Stomach (tissue), 8 donors: ENCODE measurements at regions not wholly inside any gene's neighbourhood (a gene's known extent, or its start where the extent isn't known, plus 50 kb on each side); places are given as distances from the start of the nearest gene placed in this dataset.

ENCODE experiments used
- DNase-seq, 2 donors: peaks; one replicate each; pipeline versions ENCODE4 v3.0.0 to v3.0.0-alpha.2; 2013 to 2019
- H3K27ac ChIP-seq, 5 donors: fragments of 200-600 bp in 4 of 5; sonication (generic) in 4 of 5; one replicate each; pipeline ENCODE4 v1.5.1; 2013 to 2019; ENCODE audit warnings: mild to moderate bottlenecking in 1 of 5, moderate library complexity in 1 of 5
- H3K27me3 ChIP-seq, 3 donors: fragments of 200-600 bp; sonication (generic); one replicate each; pipeline ENCODE4 v1.5.1; 2017 to 2019; ENCODE audit warnings: mixed run types in 1 of 3
- H3K36me3 ChIP-seq, 4 donors: fragments of 200-600 bp; sonication (generic); 1 replicate in 3 of 4; 2 replicates in 1 of 4; pipeline ENCODE4 v1.5.1; 2016 to 2019
- H3K4me1 ChIP-seq, 4 donors: fragments of 200-600 bp; sonication (generic); one replicate each; pipeline ENCODE4 v1.5.1; 2016 to 2019
- H3K4me3 ChIP-seq, 4 donors: fragments of 200-600 bp; sonication (generic) in 3 of 4; one replicate each; pipeline ENCODE4 v1.5.1; 2016 to 2019; ENCODE audit warnings: mild to moderate bottlenecking in 1 of 4
- H3K9me3 ChIP-seq, 4 donors: fragments of 200-600 bp; sonication (generic); one replicate each; pipeline ENCODE4 v1.5.1; 2016 to 2019
- EP300 ChIP-seq: sonication (generic); formaldehyde crosslinking; IDR thresholded peaks from one replicate; pipeline ENCODE4 v1.6.1; 2017; ENCODE audit warnings: antibody characterized with exemption
- POLR2A ChIP-seq, 4 donors: fragments of 450-650 bp; IDR thresholded peaks; one replicate each; pipeline ENCODE4 v1.6.1; 2016; ENCODE audit warnings: antibody characterized with exemption in 4 of 4, control low read depth in 2 of 4, mild to moderate bottlenecking in 1 of 4, moderate library complexity in 1 of 4
- POLR2AphosphoS5 ChIP-seq, 3 donors: sonication (generic); formaldehyde crosslinking; IDR thresholded peaks; one replicate each; pipeline ENCODE4 v1.6.1; 2016; ENCODE audit warnings: antibody characterized with exemption in 3 of 3
- WGBS, 5 donors: extraction: QIAGEN DNeasy Blood & Tissue Kit in 3 of 5; methylation state at CpG; one replicate each; pipeline versions ENCODE4 v1.1.5 to v1.1.7; 2013 to 2018; 5-methylcytosine and 5-hydroxymethylcytosine counted together
- intact Hi-C: fragments of 100-400 bp; cut with DNase I; formaldehyde crosslinking; loops from one replicate; pipeline ENCODE4 v1.15.1; 2023; ENCODE audit warnings: low total_unique reads
- TF ChIP-seq, protein P1 (sequence below), 7 experiments: fragments of 450-650 bp in 4 of 7; fragments of 200-600 bp in 3 of 7; sonication (generic) in 3 of 7; IDR thresholded peaks; one replicate each; pipeline ENCODE4 v1.5.1; 2016 to 2019; ENCODE audit warnings: antibody characterized with exemption in 7 of 7, control low read depth in 2 of 7, mild to moderate bottlenecking in 1 of 7
- donor health status: healthy with polysubstance abuse.
- donor health status: Bipolar disorder and iron deficiency.
- donor health status: healthy.

DNA sequence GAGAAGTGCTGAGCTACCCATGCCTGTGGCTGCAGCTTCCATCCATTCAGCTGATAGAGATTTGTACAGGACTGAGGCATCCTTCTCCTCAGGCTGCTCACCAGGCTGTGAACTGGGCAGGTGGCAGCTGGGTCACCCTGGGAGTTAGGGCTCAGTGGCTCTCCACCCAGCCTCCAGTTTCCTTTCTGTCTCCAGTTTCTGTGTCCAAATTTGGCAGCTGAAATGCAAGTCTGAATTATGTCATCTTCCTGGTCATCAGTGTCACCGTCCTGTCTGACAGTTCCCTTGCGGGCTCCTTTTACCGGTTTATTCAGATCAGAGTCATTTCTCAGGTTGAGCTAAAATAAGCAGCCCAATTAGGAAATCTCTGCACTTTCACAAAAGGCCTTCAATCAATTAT, 93.3 kb downstream of the EDN1 start:
- WGBS, 5 donors = 80 to 94% (median 90%) methylated on average over 3 of the region's 3 CpGs
- Histone ChIP-seq H3K4me1 (no peaks in the 10 kb centered on the region), H3K27me3 (no peaks in the 10 kb centered on the region), H3K27ac (no peak overlapping the region), H3K36me3 (no peaks in the 10 kb centered on the region), H3K4me3 (no peak overlapping the region), H3K9me3 (no peaks in the 10 kb centered on the region)
- intact Hi-C loops = no loop called here
- TF ChIP-seq, protein P1, sequence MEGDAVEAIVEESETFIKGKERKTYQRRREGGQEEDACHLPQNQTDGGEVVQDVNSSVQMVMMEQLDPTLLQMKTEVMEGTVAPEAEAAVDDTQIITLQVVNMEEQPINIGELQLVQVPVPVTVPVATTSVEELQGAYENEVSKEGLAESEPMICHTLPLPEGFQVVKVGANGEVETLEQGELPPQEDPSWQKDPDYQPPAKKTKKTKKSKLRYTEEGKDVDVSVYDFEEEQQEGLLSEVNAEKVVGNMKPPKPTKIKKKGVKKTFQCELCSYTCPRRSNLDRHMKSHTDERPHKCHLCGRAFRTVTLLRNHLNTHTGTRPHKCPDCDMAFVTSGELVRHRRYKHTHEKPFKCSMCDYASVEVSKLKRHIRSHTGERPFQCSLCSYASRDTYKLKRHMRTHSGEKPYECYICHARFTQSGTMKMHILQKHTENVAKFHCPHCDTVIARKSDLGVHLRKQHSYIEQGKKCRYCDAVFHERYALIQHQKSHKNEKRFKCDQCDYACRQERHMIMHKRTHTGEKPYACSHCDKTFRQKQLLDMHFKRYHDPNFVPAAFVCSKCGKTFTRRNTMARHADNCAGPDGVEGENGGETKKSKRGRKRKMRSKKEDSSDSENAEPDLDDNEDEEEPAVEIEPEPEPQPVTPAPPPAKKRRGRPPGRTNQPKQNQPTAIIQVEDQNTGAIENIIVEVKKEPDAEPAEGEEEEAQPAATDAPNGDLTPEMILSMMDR (IDR thresholded peaks at IDR 0.05) = no peak
- TF ChIP-seq EP300 = no peak
- no peak for TF ChIP-seq POLR2AphosphoS5 (IDR thresholded peaks at IDR 0.05)
- no peak for TF ChIP-seq POLR2A (IDR thresholded peaks at IDR 0.05)
- DNase-seq = no peak

DNA sequence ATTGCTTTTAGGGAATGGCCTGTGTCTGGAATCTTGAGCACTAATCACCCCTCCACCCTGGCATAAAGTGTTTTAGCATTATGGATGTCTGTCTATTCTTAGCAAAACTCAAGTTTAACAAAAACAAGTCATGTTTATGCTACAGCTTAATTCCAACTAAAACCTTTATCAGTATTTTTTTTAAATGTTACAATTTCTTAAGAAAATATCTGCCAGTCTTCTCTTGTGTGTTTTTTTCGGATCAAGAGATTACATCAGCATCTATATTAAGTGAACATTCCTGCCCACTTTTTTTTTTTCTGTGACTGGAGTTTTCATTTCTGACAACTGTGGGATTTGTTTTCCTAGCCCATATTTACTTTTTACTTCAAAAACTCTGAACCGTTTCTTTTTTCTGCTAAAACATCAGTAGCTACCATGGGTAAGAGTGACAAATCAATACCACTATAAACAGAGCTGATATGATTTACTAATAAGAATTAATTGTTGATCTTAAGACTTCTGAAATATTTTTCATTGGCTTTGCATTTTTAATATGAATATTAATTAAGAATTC, 94.3 kb downstream of the EDN1 start:
- TF ChIP-seq EP300 (no peak), POLR2A (IDR thresholded peaks at IDR 0.05) (no peak), POLR2AphosphoS5 (IDR thresholded peaks at IDR 0.05) (no peak)
- TF ChIP-seq, protein P1 (IDR thresholded peaks at IDR 0.05) = no peak
- Histone ChIP-seq H3K4me1 (no peaks in the 10 kb centered on the region), H3K27me3 (no peaks in the 10 kb centered on the region), H3K36me3 (no peaks in the 10 kb centered on the region), H3K9me3 (no peaks in the 10 kb centered on the region), H3K27ac (no peak overlapping the region), H3K4me3 (no peak overlapping the region)
- intact Hi-C loops = no loop called here
- 17 to 39% (median 26%) methylated on average over 2 of the region's 2 CpGs for WGBS, 5 donors
- no peak for DNase-seq

DNA sequence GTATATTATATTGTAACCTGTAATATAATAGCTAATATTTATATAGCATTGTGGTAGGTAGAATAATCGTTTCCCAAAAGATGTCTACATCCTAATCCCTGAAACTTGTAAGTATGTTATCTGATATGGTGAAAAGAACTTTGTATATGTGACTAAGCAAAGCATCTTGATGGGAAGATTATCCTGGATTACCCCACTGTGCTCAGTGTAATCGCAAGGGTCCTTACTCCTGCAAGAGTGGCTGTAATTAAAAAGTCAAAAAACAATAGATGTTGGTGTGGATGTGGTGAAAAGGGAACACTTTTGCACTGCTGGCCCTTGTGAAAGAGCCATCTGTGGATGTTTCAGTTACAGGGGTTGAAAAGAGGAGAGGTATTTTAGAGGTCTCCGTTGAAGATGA, 95.2 kb downstream of the EDN1 start:
- no peak overlapping the region for H3K27ac ChIP-seq
- no peak for DNase-seq
- H3K4me1 ChIP-seq = no peaks in the 10 kb centered on the region
- intact Hi-C loops = no loop called here
- no peaks in the 10 kb centered on the region for H3K36me3 ChIP-seq
- no peaks in the 10 kb centered on the region for H3K9me3 ChIP-seq
- TF ChIP-seq, protein P1 (IDR thresholded peaks at IDR 0.05) = no peak
- TF ChIP-seq POLR2A (IDR thresholded peaks at IDR 0.05) (no peak), POLR2AphosphoS5 (IDR thresholded peaks at IDR 0.05) (no peak), EP300 (no peak)
- H3K27me3 ChIP-seq = no peaks in the 10 kb centered on the region
- 66 to 81% (median 77%) methylated on average over 3 of the region's 3 CpGs for WGBS, 5 donors
- no peak overlapping the region for H3K4me3 ChIP-seq

DNA sequence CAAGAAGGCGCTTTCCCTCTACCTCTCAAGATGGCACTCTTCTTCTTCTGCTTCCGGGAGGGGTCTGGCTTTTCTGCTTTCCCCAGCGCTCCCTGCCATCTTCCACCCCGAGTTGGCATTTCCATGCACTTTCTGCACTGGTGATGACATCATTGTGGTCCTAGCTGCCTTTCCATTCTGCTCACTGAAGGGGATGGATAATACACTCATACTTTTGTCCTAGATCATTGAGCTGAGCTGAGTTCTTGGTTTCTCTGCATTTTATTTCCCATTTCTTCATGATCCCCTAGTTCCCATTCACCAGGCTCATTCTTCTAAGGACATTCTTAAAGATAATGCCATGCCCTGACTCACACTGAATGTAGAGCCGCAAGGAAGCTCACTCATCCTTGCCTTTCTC, 96.7 kb downstream of the EDN1 start:
- TF ChIP-seq POLR2AphosphoS5 (IDR thresholded peaks at IDR 0.05) (no peak), EP300 (no peak), POLR2A (IDR thresholded peaks at IDR 0.05) (no peak)
- TF ChIP-seq, protein P1 (IDR thresholded peaks at IDR 0.05) = no peak
- intact Hi-C loops = no loop called here
- no peak overlapping the region for H3K4me3 ChIP-seq
- H3K9me3 ChIP-seq = no peaks in the 10 kb centered on the region
- no peak for DNase-seq
- no peaks in the 10 kb centered on the region for H3K4me1 ChIP-seq
- H3K36me3 ChIP-seq = no peaks in the 10 kb centered on the region
- H3K27ac ChIP-seq = no peak overlapping the region
- WGBS, 5 donors = 88 to 98% (median 93%) methylated on average over 5 of the region's 5 CpGs
- H3K27me3 ChIP-seq = no peaks in the 10 kb centered on the region
